HG02759 (cell line): ENCODE measurements at regions not wholly inside any gene's neighbourhood (a gene's known extent, or its start where the extent isn't known, plus 50 kb on each side); places are given as distances from the start of the nearest gene placed in this dataset.
"Not testable (repeated sequence)": the region's sequence is repeated elsewhere in the genome, so short reads cannot be mapped to it uniquely, and the experiment has no call there.

ENCODE experiments used
- ATAC-seq: cut with Tn5 transposase; IDR thresholded peaks from one replicate; pipeline ENCODE4 v1.9.1; 2021; ENCODE audit warnings: mild to moderate bottlenecking, moderate library complexity; ENCODE audit not compliant: unreplicated experiment

DNA sequence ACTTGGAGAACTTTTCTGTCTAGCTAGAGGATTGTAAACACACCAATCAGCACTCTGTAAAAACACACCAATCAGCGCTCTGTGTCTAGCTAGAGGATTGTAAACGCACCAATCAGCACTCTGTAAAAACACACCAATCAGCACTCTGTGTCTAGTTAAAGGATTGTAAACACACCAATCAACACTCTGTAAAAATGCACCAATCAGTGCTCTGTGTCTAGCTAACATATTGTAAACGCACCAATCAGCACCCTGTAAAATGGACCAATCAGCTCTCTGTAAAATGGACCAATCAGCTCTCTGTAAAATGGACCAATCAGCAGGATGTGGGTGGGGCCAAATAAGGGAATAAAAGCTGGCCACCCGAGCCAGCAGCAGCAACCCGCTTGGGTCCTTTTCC is 91.1 kb upstream of the KRAS start:
- ATAC-seq: not testable (repeated sequence)

DNA sequence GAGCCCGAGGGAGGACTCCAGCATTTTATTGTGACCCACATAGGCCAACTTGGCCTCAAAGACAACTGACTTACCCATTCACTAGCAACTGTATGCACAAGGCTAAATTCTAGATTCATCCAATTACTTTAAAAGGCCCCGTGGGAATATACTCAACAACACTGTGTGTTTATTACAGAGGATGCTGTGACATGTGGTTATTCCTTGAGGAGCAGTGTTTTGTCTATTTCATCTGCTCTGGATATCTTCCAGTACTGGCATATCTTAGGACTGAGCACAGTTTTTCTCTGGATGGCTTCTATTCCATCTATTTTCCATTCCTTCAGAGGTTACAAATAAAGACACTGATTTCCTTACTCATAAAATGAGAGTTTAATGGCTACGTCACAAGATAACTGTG is 87.2 kb upstream of the KRAS start:
- no peak for ATAC-seq

DNA sequence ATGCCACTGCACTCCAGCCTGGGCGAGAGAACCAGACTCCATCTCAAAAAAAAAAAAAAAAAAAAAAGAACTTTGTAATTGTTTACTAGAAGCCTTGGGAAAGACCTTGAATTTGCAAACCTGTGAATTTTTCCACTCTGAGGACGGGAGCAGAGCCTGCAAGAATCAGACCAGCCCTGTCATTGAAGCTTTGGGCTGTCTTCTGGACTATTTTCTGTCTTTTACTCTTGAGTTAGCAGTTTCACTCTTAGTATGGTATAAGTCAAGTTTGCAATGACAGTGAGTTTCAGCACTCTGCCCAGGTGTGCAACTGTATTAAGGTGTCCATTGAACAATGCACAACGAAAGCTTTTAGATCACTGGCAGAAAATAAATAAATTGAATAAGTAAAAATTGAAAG is 81.4 kb upstream of the KRAS start:
- ATAC-seq: peak; percentile 84

DNA sequence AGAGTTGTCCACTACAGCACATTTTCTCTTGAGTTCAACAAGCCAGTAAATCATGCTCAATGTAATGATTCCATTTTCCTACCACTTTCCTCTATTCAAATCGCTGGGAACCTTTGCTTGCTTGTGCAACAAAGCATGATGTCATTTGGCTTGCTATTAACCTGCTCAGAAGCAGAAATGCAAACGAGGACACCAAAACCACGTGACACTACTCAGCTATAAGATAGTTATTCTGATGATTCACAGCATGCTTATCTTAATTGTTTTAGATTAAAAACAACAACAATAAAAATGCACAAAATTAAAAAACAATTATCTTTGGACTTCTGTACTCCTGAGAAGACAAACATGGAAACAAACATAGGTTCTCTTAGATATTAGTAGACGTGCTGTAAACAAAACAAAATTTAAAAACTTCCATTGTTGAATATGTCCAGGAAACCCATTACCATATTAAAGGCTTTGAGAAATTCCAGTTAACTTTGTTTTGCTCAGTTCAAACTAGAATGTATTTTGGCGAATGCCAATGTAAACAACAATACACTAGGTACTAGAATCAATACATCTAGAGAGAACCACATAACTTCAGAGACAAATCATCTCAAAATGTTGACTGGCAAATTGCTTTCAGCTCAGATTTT is 77.5 kb upstream of the KRAS start:
- peak; percentile 45 for ATAC-seq

DNA sequence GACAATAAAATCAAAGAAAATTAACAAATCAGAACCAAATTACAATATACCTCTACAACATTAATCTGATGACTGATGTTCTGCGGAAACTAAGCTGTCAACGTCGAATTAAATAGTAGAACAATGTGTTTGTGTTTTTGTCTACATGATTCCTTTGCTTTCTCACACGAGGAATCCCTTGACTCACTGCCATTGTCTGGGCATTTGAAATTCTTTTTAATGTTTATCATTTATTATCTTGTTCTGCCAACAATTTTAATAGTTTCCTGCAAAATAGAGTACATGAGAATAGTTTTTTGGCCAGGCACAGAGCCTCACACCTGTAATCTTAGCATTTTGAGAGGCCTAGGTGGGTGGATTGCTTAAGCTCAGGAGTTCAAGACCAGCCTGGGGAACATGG is 76.6 kb upstream of the KRAS start:
- ATAC-seq: no peak

DNA sequence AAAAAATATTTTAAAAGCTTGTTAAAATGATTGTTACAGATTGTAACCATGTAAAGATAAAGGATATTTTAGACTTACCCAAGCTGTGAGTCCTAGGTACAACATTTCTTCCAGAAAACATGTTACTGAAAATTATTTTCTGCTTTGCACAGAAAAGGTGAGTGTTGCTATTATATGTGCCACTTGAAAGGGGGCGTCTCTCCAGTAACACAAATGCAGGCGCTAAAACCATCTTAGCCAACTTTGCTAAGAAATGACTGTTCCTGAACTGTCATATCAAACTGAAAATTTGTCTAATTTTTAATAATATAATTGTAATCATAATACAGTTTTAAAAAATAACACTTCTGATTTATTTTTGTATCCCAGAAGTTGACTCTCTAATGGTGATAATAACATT is 75.6 kb upstream of the KRAS start:
- no peak for ATAC-seq

DNA sequence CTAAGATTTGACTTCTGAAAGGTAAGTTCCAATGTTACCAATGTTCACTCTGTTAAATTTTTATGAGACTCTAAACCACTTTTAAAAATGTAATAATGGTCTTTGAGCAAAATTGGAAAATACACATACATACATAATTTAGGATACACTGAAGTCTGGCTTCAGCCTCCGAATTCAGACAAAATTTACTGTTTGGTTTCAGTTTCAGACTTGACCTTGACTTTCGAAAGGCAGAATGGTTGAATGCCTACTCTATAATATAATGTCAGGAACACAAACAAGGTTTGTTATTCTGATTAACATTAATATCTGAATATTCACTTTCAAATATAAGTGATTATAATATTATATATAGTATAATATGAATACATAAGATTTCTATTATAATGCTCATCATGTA is 74.1 kb upstream of the KRAS start:
- no peak for ATAC-seq

DNA sequence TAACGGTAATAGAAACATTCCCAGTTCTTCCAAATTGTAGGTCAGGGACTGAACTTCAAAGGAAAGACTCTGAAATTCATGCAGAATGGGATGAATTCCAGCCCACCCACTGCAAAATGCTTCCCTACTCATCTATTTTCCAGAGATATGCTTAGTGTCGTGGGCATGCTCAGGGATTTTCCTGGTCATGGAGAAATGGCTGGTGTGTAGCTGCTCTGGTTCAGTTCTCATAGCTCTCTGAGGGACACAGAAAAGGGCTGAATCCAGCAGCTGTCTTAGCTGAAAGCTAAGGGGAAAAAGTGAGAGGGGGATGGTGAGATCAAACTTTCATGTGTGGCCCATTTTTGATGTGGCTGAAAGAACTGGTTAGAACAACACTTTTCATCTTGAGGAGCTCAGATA is 72.9 kb upstream of the KRAS start:
- ATAC-seq: no peak

DNA sequence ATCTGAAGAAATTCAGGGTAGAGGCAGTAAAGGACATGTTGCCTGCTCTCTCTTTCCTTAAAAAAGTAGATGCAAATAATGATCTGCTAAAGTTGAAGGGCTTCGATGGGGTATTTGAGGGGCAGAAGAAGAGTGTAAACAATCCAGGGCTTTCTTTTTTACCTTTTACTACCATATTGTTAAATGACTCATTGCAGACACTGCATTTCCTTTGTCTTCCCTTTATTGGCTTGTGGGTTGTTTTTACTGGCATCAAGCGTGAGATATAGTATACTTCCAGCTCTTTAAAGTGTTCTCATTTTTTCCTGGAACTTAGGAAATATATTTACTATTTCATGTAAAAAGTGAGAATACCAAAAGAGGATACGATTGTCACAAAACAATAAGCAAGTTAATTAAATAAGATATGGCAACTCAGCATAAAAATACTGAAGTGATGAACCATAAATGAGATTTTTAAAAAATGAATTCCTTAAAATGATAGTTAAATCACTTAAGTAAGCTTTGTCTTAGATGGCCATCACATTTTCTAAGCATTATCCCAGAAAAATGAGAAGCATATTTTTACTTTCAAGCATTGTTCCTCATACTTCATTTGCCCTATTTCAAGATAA is 72.3 kb upstream of the KRAS start:
- ATAC-seq: no peak

DNA sequence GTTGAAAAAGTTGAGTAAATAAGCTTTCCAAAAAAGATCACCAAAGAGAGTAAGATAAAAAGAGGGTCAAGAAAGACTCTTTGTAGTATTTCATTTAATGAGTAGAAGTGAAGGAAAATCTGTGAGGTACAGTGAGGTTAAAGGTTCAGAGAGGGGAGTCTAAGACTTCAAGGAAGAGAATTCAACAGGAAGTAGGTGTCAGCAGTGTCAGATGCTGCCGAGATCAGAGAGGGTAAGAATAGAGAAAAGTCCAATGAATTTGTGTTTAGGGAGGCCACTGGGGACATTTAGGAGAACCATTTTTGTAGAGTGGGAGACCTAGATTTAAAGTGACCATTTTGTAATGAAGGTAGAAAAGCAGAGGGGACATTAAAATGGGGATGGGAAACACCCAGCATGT is 71.6 kb upstream of the KRAS start:
- no peak for ATAC-seq

DNA sequence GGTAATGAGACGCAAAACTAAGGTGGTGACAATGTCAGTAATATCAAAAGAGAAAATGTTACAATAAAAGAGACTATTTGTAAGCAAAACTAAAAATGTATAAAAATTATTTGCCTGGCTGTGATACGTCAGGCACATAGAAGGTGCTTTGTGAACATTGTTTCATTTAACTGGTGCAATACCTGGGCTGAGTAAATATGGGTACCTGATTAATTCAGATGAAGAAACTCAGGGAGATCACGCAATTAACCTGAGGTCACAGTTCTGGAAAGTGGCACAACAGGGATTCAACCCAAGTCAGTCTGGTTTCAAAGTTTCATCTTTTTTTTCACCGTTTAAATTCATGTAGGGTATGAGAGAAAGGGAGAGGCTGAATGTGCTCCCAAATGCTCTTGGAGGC is 71.0 kb upstream of the KRAS start:
- ATAC-seq: no peak

DNA sequence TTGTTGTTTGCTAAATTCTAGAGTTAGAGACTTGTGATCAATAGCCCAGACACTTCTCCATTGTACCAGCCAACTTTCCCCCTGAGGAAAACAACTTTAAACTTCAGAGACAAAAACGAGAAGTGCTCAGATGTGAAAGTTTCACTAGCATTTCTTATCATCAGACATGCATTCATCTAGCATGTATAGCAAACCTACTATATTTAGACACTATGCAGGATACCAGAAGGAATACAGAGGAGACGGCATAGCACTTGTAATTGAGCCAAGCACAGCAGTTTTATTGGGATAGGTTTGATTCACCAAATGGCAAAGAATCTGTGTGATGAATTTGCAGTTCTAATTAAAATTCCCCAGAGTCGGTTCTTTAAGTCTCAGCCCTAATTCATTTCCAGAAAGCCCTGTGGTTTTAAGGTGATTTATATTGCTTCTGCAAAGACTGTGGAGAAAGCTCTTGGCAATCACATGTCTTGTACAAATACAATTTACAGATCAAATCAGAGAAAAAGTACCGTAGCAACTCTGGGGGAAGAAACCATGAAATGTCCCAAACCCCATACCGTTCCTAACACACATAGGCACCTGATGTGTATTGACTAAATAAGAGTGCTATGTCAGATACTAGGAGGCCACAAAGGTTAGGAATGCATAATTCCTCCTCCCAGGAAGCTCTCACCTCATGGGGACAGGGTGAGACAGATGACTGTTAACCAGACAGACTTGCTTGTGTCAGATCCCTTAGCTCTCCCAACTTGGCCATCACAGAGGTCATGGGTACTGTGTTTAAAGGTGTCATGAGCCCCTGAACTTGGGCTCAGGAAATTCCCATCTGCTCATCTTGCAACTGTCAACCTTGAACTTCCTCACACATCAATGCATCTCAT is 69.6 kb upstream of the KRAS start:
- peak; percentile 69 for ATAC-seq

DNA sequence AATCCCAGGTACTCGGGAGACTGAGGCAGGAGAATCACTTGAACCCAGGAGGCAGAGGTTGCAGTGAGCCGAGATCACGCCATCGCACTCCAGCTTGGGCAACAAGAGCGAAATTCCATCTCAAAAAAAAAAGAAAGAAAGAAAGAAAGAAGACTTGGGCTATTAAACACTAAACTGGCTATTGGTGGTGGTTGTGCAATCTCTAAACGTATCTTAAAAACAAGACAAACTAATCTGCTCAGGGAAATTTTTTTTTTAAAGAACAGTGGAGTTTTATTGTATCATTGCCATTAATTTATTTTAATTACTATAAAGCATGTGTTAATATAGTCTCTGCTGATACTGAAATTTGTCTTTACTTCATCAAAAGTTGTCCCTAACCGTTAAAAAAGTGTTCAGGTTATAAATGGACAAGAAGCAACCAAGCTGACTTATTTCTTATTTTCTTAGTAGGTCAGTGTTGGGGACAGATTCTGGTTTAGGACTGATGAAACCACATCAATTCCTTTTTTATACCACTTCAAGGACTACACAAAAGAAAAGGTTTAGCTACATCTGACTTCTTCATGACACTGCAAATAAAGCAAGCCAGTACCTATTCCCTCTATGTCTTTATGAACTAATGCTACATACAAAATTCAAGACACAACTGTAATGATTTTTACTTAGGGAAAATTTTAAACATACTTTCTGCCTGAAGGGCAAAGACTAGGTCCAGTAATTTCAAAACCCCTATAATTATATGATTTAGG is 68.7 kb upstream of the KRAS start:
- peak; percentile 7 for ATAC-seq

DNA sequence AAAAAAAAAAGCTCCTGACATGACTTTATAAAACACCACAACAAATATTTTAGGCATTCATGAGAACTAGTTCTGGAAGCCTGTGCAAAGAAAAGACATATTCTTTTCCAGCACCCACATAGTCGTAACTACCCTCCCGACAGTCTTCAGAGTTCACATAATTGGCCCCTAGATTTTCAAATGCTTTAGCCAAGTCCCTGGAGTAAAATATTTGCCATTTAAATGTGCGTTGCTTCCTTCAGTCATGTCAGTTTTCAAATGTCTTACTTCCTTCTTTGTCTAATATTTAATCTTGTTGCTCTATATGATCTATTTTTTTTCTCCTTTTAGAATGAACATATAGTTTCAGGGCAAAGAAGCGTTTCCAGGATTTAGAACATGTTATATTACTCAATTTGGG is 66.8 kb upstream of the KRAS start:
- no peak for ATAC-seq

DNA sequence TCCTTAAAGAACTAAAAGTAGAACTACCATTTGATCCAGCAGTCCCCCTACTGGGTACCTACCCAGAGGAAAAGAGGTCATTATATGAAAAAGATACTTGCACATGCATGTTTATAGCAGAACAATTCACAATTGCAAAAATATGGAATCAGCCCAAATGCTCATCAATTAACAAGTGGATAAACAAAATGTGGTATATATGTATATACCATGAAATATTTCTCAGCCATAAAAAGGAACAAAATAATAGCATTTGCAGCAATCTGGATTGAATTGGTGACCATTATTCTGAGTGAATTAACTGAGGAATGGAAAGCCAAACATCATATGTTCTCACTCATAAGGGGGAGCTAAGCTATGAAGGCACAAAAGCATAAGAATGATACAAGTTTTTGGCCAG is 64.7 kb upstream of the KRAS start:
- no peak for ATAC-seq

DNA sequence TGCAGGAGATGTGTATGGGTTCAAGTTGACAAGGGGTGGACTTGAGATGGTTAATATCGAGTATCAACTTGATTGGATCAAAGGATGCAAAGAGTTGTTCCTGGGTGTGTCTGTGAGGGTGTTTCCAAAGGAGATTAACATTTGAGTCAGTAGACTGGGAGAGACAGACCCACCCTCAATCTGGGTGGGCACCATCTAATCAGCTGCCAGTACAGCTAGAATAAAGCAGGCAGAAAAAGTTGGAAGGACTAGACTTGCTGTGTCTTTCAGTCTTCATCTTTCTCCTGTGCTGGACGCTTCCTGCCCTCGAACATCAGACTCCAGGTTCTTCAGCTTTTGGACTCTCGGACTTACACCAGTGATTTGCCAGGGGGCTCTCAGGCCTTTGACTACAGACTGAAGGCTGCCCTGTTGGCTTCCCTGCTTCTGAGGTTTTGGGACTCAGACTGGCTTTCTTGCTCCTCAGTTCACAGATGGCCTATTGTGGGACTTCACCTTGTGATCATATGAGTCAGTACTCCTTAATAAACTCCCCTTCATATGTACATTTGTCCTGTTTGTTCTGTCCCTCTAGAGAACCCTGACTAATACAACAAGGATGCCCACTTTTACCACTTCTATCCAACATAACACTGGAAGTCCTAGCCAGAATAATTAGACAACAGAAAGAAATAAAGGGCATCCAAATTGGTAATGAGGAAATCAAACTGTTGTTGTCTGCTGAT is 62.7 kb upstream of the KRAS start:
- ATAC-seq: not testable (repeated sequence)

DNA sequence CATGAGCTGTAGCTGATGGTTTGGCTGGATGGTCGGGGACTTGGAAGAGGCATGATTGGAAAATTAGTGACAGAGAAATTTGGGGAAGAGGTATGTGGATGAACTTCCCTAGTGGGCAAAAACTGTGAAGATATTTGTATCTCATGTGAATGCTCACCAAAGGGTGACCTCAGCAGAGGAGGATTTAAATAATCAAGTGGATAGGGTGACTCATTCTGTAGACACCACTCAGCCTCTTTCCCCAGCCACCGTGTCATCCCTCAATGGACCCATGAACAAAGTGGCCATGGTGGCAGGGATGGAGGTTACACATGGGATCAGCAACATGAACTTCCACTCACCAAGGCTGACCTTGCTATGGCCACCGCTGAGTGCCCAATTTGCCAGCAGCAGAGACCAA is 60.8 kb upstream of the KRAS start:
- ATAC-seq: no peak

DNA sequence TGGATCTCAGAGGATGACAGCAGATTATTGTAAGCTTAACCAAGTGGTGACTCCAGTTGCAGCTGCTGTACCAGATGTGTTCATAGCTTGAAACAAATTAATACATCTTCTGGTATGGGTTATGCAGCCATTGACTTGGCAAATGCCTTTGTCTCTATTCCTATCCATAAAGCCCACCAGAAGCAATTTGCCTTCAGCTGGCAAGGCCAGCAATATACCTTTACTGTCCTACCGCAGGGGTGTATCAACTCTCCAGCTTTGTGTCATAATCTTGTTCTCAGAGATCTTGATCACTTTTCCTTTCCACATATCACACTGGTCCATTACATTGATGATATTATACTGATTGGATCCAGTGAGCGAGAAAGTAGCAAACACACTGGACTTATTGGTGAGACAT is 59.3 kb upstream of the KRAS start:
- ATAC-seq: not testable (repeated sequence)

DNA sequence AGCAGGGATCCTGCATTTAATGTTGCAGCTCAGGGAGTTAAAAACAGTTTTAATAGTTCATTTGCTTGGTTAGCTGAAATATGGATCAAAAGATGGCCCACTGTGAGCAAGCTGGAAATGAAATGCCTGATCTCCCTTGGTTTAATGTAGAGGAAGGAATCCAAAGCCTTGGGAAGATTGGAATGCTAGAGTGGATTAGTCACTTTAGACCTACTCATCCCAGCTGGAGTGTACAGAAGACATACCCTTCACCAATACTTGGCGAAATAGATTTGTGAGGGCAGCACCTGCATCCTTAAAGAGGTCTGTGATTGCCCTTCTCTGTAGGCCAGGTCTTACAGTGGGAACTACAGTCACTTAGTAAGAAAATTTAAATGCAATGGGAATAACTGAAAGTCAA is 58.0 kb upstream of the KRAS start:
- no peak for ATAC-seq

DNA sequence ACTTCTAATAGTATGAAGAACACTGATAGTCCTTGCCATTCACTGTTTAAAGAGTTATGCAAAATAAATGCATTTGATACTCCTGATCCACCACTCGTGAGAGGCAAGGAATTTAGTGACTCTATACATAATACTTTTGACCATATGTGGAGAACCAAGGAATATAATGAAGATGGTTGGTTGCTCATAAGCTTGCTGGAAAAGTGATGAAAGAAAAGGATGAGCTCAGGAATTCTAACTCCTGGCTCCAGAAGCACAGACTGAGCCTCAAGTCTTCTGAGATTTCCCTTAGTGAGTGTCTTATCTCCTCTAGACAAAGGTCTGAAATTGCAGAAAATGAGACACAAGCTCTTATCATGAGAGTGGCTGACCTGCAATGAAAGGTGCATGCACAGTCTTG is 57.1 kb upstream of the KRAS start:
- ATAC-seq: no peak

DNA sequence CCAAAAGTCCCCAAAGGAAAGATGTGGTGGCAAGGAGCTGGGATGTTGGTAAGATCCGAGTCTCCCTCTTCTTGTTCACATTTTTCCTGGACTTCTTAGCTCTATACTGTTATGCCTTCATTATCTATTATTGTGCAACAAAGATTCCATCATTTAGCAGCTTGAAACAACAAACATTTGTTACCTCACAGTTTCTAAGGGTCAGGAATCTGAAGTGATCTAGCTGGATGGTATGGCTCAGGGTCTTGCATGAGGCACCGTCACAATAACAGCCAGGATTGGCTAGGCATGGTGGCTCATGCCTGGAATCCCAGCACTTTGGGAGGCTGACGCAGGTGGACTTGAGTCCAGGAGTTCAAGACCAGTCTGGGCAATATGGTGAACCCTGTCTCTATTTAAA is 51.1 kb upstream of the KRAS start:
- no peak for ATAC-seq
